NCI-H2107 (cell line): ENCODE measurements at regions not wholly inside any gene's neighbourhood (a gene's known extent, or its start where the extent isn't known, plus 50 kb on each side); places are given as distances from the start of the nearest gene placed in this dataset.
"Not testable (repeated sequence)": the region's sequence is repeated elsewhere in the genome, so short reads cannot be mapped to it uniquely, and the experiment has no call there.

Experiments used
- DNase-seq: peaks from one replicate; lab custom pipeline; 2025; lab: John Stamatoyannopoulos, UW

- no peak for DNase-seq
These were observed 1097.0 kb upstream of the ADGRB3 start for GRCh38 chr6:67538032-67538431.

GRCh38 chr6:67535946-67536345, 1099.1 kb upstream of the ADGRB3 start:
- no peak for DNase-seq

GRCh38 chr6:67506352-67506751, 1128.7 kb upstream of the ADGRB3 start:
- no peak for DNase-seq

GRCh38 chr6:67501755-67502154, 1133.3 kb upstream of the ADGRB3 start:
- no peak for DNase-seq

GRCh38 chr6:67497749-67498148, 1137.3 kb upstream of the ADGRB3 start:
- DNase-seq, result no peak

GRCh38 chr6:67496191-67496590, 1138.9 kb upstream of the ADGRB3 start:
- no peak for DNase-seq

GRCh38 chr6:67493682-67494081, 1141.4 kb upstream of the ADGRB3 start:
- no peak for DNase-seq

- DNase-seq, result no peak
These were observed 1159.4 kb upstream of the ADGRB3 start for GRCh38 chr6:67475700-67476099.

GRCh38 chr6:67467341-67467740, 1167.7 kb upstream of the ADGRB3 start:
- no peak for DNase-seq

GRCh38 chr6:67462725-67463124, 1172.4 kb upstream of the ADGRB3 start:
- DNase-seq, result not testable (repeated sequence)

GRCh38 chr6:67459556-67459955, 1175.5 kb upstream of the ADGRB3 start:
- DNase-seq, result no peak

- DNase-seq, result no peak
These were observed 1176.8 kb upstream of the ADGRB3 start for GRCh38 chr6:67458265-67458664.

- no peak for DNase-seq
These were observed 1183.2 kb upstream of the ADGRB3 start for GRCh38 chr6:67451874-67452273.

- no peak for DNase-seq
These were observed 1184.4 kb upstream of the ADGRB3 start for GRCh38 chr6:67450641-67451040.

- DNase-seq, result no peak
These were observed 1185.5 kb upstream of the ADGRB3 start for GRCh38 chr6:67449602-67450001.

GRCh38 chr6:67433124-67433523, 1202.0 kb upstream of the ADGRB3 start:
- no peak for DNase-seq

GRCh38 chr6:67431076-67431475, 1204.0 kb upstream of the ADGRB3 start:
- DNase-seq, result no peak

- DNase-seq, result not testable (repeated sequence)
These were observed 1208.4 kb upstream of the ADGRB3 start for GRCh38 chr6:67426686-67427085.

GRCh38 chr6:67412035-67412434, 1223.0 kb upstream of the ADGRB3 start:
- DNase-seq, result no peak

GRCh38 chr6:67411036-67411435, 1224.0 kb upstream of the ADGRB3 start:
- DNase-seq, result no peak

- DNase-seq, result no peak
These were observed 1240.8 kb upstream of the ADGRB3 start for GRCh38 chr6:67394254-67394653.

- DNase-seq, result no peak
These were observed 1241.7 kb upstream of the ADGRB3 start for GRCh38 chr6:67393356-67393755.

- no peak for DNase-seq
These were observed 1243.1 kb upstream of the ADGRB3 start for GRCh38 chr6:67391955-67392354.

GRCh38 chr6:67369679-67370078, 1265.4 kb upstream of the ADGRB3 start:
- no peak for DNase-seq

GRCh38 chr6:67362976-67363375, 1272.1 kb upstream of the ADGRB3 start:
- DNase-seq, result no peak
